Keratinocyte (primary cell): ENCODE measurements at regions not wholly inside any gene's neighbourhood (a gene's known extent, or its start where the extent isn't known, plus 50 kb on each side); places are given as distances from the start of the nearest gene placed in this dataset.

ENCODE experiments used
- DNase-seq: peaks from one replicate; pipeline ENCODE4 v3.0.0-alpha.2; 2011; ENCODE audit warnings: low read depth, missing footprints, low spot score
- FAIRE-seq: peaks from 2 replicates; lab custom pipeline; 2011; peaks lifted over from hg19 to GRCh38; lab: Jason Lieb, UNC
- H2AFZ ChIP-seq: 2 replicates; pipeline ENCODE4 v1.6.0; 2012; ENCODE audit warnings: low read length, control low read depth, inconsistent platforms; ENCODE audit not compliant: control insufficient read depth
- H3K27ac ChIP-seq: 2 replicates; pipeline ENCODE4 v1.5.1; 2011; ENCODE audit warnings: low read length; ENCODE audit not compliant: control insufficient read depth, insufficient read depth
- H3K27me3 ChIP-seq: 3 replicates; pipeline ENCODE4 v1.6.0; 2011; ENCODE audit warnings: low read length; ENCODE audit not compliant: control insufficient read depth, insufficient read depth; ENCODE audit errors: extremely low read depth
- H3K36me3 ChIP-seq, 2 experiments: 2 replicates in 1 of 2; 3 replicates in 1 of 2; pipeline ENCODE4 v1.5.1; 2011; ENCODE audit warnings: low read length in 2 of 2, mild to moderate bottlenecking in 1 of 2; ENCODE audit not compliant: control insufficient read depth in 2 of 2, insufficient read depth in 2 of 2; ENCODE audit errors: extremely low read depth in 1 of 2
- H3K4me1 ChIP-seq: 3 replicates; pipeline ENCODE4 v1.5.1; 2011; ENCODE audit warnings: low read length; ENCODE audit not compliant: control insufficient read depth, insufficient read depth; ENCODE audit errors: extremely low read depth
- H3K4me2 ChIP-seq: 3 replicates; pipeline ENCODE4 v1.6.0; 2011; ENCODE audit warnings: low read depth, low read length; ENCODE audit not compliant: control insufficient read depth, insufficient read depth; ENCODE audit errors: extremely low read depth
- H3K4me3 ChIP-seq, 3 experiments: fragments of 200-600 bp in 1 of 3; sonication (generic) in 1 of 3; 2 replicates in 2 of 3; 3 replicates in 1 of 3; pipeline ENCODE4 v1.5.1; 2011 to 2016; ENCODE audit warnings: low read length in 3 of 3, mild to moderate bottlenecking in 3 of 3, control low read depth in 2 of 3, inconsistent platforms in 1 of 3, low read depth in 1 of 3, mixed read lengths in 1 of 3, mixed run types in 1 of 3, moderate library complexity in 1 of 3; ENCODE audit not compliant: control insufficient read depth in 2 of 3, insufficient read depth in 2 of 3; ENCODE audit errors: extremely low read depth in 1 of 3
- H3K79me2 ChIP-seq: 2 replicates; pipeline ENCODE4 v1.6.0; 2012; ENCODE audit warnings: low read length; ENCODE audit not compliant: control insufficient read depth, insufficient read depth
- H3K9ac ChIP-seq: 3 replicates; pipeline ENCODE4 v1.6.0; 2011; ENCODE audit warnings: low read length; ENCODE audit not compliant: control insufficient read depth, insufficient read depth; ENCODE audit errors: extremely low read depth
- H3K9me1 ChIP-seq: 3 replicates; pipeline ENCODE4 v1.6.0; 2011; ENCODE audit warnings: low read length; ENCODE audit not compliant: control insufficient read depth, insufficient read depth; ENCODE audit errors: extremely low read depth
- H3K9me3 ChIP-seq: 2 replicates; pipeline ENCODE4 v1.5.1; 2012; ENCODE audit warnings: low read depth, low read length; ENCODE audit not compliant: control insufficient read depth
- H4K20me1 ChIP-seq: 3 replicates; pipeline ENCODE4 v1.6.0; 2011; ENCODE audit warnings: low read length; ENCODE audit not compliant: control insufficient read depth, insufficient read depth; ENCODE audit errors: extremely low read depth
- CTCF ChIP-seq, 3 experiments: IDR thresholded peaks in 1 of 3; conservative IDR thresholded peaks in 1 of 3; optimal IDR thresholded peaks in 1 of 3; 2 replicates in 2 of 3; 3 replicates in 1 of 3; pipeline versions ENCODE3 to v1.5.1; 2011; ENCODE audit warnings: low read length in 3 of 3, mild to moderate bottlenecking in 3 of 3, moderate library complexity in 2 of 3, control low read depth in 1 of 3, inconsistent platforms in 1 of 3; ENCODE audit not compliant: insufficient read depth in 2 of 3; ENCODE audit errors: extremely low read depth in 1 of 3
- EZH2 ChIP-seq: IDR thresholded peaks from one replicate; pipeline ENCODE4 v1.6.1; 2012; ENCODE audit warnings: inconsistent platforms, mild to moderate bottlenecking, low read length, moderate library complexity
- dilution Hi-C: fragments of 300-500 bp; cut with MboI; formaldehyde crosslinking; loops from one replicate; pipeline ENCODE4 v1.7.0; 2020; ENCODE audit warnings: low sequenced_read_pairs; ENCODE audit not compliant: extremely low pct_ligation_motif_present

DNA sequence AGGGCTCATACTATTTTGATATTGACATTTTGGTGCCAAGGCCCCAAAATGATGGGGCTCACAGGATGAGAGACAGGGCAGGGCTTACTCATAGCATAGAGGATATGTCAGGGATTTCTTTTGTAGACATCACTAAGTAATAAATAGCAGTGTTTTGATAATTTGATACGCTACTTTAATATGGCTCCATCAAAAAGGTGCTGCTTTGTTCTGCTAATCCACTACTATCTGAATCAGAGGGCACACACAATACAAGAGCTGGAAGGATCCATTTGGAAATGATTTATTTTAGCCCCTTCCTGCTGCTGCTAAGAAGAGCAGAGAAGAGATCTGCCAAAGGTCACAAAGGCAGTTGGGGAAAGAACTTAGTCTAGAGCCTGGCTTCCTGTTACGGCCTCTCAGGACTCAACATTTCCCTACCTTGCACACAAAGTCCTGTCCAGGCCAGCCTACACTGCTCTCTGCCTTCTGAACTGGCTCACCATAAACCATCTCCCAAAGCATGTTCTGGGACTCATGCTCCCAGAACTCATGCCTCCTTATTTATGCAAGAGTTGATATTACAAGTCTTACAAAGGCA is 261.3 kb upstream of the ARHGAP20 start:
- Histone ChIP-seq H3K36me3 (no peaks in the 10 kb centered on the region), H3K9me1 (no peaks in the 10 kb centered on the region), H3K4me2 (no peak overlapping the region), H3K9ac (no peak overlapping the region), H3K4me3 (no peak overlapping the region), H3K27me3 (no peaks in the 10 kb centered on the region), H3K4me1 (peaks cover 11% of the 10 kb centered on the region), H3K9me3 (no peaks in the 10 kb centered on the region), H3K27ac (no peak overlapping the region), H2AFZ (no peak overlapping the region), H3K79me2 (no peaks in the 10 kb centered on the region), H4K20me1 (no peaks in the 10 kb centered on the region)
- FAIRE-seq = no peak
- dilution Hi-C loops = no loop called here
- no peak for TF ChIP-seq CTCF (optimal IDR thresholded peaks at IDR 0.05 in 1 of 3, IDR thresholded peaks at IDR 0.05 in 1 of 3, conservative IDR thresholded peaks at IDR 0.05 in 1 of 3; ENCODE audit: extremely low read depth in 1 of 3, insufficient read depth in 2 of 3, low read length in 3 of 3)
- no peak for TF ChIP-seq EZH2
- no peak for DNase-seq

GRCh38 chr11:110972640-110973039 is 260.4 kb upstream of the ARHGAP20 start:
- no peaks in the 10 kb centered on the region for H3K9me3 ChIP-seq
- H2AFZ ChIP-seq = no peak overlapping the region
- no peaks in the 10 kb centered on the region for H3K9me1 ChIP-seq
- H3K9ac ChIP-seq = no peak overlapping the region
- no peaks in the 10 kb centered on the region for H4K20me1 ChIP-seq
- no peaks in the 10 kb centered on the region for H3K27me3 ChIP-seq
- TF ChIP-seq EZH2 = no peak
- TF ChIP-seq CTCF (optimal IDR thresholded peaks at IDR 0.05 in 1 of 3, IDR thresholded peaks at IDR 0.05 in 1 of 3, conservative IDR thresholded peaks at IDR 0.05 in 1 of 3; ENCODE audit: extremely low read depth in 1 of 3, insufficient read depth in 2 of 3, low read length in 3 of 3) = no peak
- dilution Hi-C loops = no loop called here
- H3K4me3 ChIP-seq = no peak overlapping the region
- FAIRE-seq (no peak), DNase-seq (no peak)
- H3K36me3 ChIP-seq = no peaks in the 10 kb centered on the region
- H3K27ac ChIP-seq = no peak overlapping the region
- no peaks in the 10 kb centered on the region for H3K79me2 ChIP-seq
- H3K4me1 ChIP-seq = peaks cover 11% of the 10 kb centered on the region
- no peak overlapping the region for H3K4me2 ChIP-seq
